ENCODE measurements at regions not wholly inside any gene's neighbourhood (a gene's known extent, or its start where the extent isn't known, plus 50 kb on each side); places are given as distances from the start of the nearest gene placed in this dataset.
"Not testable (repeated sequence)": the region's sequence is repeated elsewhere in the genome, so short reads cannot be mapped to it uniquely, and the experiment has no call there.

DNA sequence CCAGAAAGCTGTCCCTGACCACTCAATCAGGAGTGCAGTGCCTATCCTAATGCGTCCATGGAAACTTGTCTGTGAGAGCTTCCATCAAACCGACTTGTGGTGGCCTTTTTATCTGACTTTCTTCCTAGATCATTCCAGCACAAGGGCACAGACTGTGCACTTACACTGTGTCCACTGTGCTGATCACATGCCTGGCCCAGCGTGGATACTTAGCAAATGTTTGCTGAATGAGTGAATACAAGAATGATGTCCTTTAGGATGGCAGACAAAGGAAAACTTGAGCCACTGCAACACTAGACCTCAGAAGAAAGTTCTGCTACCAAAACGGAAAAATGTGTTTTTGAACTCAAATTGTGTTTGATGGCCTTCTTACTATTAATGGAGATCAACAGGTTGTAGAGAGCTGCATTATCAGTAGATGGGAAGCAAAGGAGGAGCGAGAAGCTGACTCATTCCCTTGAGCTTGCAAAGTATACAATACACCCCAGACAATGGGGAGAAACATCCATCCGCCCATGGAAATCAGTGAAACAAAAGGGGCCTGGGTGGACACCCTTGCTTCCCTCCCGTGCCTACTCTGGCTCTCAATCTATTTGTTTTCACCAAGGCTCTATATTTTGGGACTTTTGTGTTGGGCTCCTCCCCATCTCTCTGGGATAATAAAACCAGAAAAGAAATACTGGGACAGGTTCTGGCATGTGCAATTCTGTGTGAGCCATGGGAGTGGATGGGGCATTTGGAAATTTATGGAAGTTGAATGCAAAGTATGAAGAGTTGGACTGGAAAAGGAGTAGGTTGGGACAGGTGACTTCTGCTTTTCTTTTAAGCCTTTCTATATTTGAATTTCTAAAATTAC is 76.2 kb upstream of the ZFAND5 start:
- H3K27ac ChIP-seq: no peak overlapping the region
- intact Hi-C loops (cut with DNase I; ENCODE audit: low total_unique reads): loop anchor here (10.0 kb wide), 1 partner anchor 154 kb away; no protein-coding TSS in a partner anchor
- no peak for DNase-seq

DNA sequence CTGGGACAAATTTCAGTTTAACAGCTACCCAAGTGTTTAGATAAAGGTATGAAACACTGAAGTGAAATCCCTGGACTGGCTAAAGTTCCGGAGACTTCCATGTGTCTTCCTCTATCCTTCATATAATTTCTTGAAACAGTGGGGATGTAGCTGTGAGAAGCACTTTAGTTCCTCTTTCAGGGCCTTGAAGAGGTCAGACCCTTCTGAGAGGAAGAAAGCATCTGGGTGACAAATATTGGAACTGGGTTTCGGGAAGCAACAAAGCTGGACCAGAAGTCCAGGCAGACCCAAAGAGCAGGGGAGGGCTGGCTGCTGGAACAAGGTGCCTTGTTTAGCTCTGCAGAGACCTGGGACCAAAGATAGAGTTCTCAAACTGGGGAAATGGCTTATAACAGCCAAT is 75.4 kb upstream of the ZFAND5 start:
- DNase-seq: no peak
- in situ Hi-C loops (cut with MboI; ENCODE audit: low pct_ligation_motif_present in 1 of 4, low pct_unique_long_range_greater_than_20kb in 1 of 4, low sequenced_read_pairs in 3 of 4) (no loop called here), intact Hi-C loops (cut with DNase I; ENCODE audit: low total_unique reads) (loop anchor here (10.0 kb wide), 1 partner anchor 154 kb away; no protein-coding TSS in a partner anchor)
- Histone ChIP-seq H3K27ac (no peak overlapping the region), H3K4me3 (no peak overlapping the region), H3K4me1 (peaks cover 0 to 7% (median 0%) of the 10 kb centered on the region in 4 donors), H3K9me3 (no peaks in the 10 kb centered on the region), H3K27me3 (no peaks in the 10 kb centered on the region), H3K36me3 (no peaks in the 10 kb centered on the region)
- 86 to 87% methylated on average over 2 of the region's 2 CpGs for WGBS, 2 donors (ENCODE audit: low coverage in 1 of 2)
- TF ChIP-seq POLR2A (IDR thresholded peaks at IDR 0.05) (no peak), POLR2AphosphoS5 (IDR thresholded peaks at IDR 0.05) (no peak), EP300 (IDR thresholded peaks at IDR 0.05; ENCODE audit: low read depth) (no peak)
- TF ChIP-seq, protein P1, sequence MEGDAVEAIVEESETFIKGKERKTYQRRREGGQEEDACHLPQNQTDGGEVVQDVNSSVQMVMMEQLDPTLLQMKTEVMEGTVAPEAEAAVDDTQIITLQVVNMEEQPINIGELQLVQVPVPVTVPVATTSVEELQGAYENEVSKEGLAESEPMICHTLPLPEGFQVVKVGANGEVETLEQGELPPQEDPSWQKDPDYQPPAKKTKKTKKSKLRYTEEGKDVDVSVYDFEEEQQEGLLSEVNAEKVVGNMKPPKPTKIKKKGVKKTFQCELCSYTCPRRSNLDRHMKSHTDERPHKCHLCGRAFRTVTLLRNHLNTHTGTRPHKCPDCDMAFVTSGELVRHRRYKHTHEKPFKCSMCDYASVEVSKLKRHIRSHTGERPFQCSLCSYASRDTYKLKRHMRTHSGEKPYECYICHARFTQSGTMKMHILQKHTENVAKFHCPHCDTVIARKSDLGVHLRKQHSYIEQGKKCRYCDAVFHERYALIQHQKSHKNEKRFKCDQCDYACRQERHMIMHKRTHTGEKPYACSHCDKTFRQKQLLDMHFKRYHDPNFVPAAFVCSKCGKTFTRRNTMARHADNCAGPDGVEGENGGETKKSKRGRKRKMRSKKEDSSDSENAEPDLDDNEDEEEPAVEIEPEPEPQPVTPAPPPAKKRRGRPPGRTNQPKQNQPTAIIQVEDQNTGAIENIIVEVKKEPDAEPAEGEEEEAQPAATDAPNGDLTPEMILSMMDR (IDR thresholded peaks at IDR 0.05): no peak

More for the DNA sequence above, 76.2 kb upstream of the ZFAND5 start:
- WGBS, 2 donors (ENCODE audit: low coverage in 1 of 2): 88 to 89% methylated on average over 5 to 7 of the region's 7 CpGs
- H3K4me1 ChIP-seq: peaks cover 0 to 7% (median 0%) of the 10 kb centered on the region in 4 donors
- no peaks in the 10 kb centered on the region for H3K27me3 ChIP-seq
- TF ChIP-seq EP300 (IDR thresholded peaks at IDR 0.05; ENCODE audit: low read depth): no peak
- no peak for TF ChIP-seq POLR2AphosphoS5 (IDR thresholded peaks at IDR 0.05)
- no peak for TF ChIP-seq POLR2A (IDR thresholded peaks at IDR 0.05)
- TF ChIP-seq, protein P1 (IDR thresholded peaks at IDR 0.05): no peak
- no peaks in the 10 kb centered on the region for H3K36me3 ChIP-seq
- no peak overlapping the region for H3K4me3 ChIP-seq
- in situ Hi-C loops (cut with MboI; ENCODE audit: low pct_ligation_motif_present in 1 of 4, low pct_unique_long_range_greater_than_20kb in 1 of 4, low sequenced_read_pairs in 3 of 4): no loop called here
- no peaks in the 10 kb centered on the region for H3K9me3 ChIP-seq

DNA sequence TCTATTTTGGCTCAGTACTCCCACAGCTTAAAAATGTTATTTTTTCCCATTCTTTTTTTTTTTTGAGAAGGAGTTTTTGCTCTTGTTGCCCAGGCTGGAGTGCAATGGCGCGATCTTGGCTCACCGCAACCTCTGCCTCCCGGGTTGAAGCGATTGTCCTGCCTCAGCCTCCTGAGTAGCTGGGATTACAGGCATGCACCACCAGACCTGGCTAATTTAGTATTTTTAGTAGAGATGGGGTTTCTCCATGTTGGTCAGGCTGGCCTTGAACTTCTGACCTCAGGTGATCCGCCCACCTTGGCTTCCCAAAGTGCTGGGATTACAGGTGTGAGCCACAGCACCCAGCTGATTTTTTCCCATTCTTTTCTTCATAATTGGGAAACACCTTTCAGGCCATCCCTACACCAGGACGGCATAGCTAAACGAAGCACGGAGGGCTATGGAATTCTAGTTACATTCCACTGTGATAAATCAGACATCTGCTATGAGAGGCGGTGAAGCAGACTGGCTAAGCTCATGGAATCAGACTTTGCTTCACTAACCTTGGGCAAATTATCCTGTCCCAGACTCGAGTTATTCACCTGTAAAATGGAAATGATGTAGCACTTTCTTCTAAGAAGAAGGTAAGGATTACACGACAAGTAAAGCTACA is 68.7 kb upstream of the ZFAND5 start:
- DNase-seq; H3K4me1 ChIP-seq; in situ Hi-C loops (cut with MboI; ENCODE audit: low pct_ligation_motif_present in 1 of 4, low pct_unique_long_range_greater_than_20kb in 1 of 4, low sequenced_read_pairs in 3 of 4); H3K27me3 ChIP-seq; H3K27ac ChIP-seq; intact Hi-C loops (cut with DNase I; ENCODE audit: low total_unique reads); H3K36me3 ChIP-seq; H3K4me3 ChIP-seq; H3K9me3 ChIP-seq: not testable (repeated sequence)
- 84% methylated on average over 5 to 12 of the region's 12 CpGs for WGBS, 2 donors (ENCODE audit: low coverage in 1 of 2)

DNA sequence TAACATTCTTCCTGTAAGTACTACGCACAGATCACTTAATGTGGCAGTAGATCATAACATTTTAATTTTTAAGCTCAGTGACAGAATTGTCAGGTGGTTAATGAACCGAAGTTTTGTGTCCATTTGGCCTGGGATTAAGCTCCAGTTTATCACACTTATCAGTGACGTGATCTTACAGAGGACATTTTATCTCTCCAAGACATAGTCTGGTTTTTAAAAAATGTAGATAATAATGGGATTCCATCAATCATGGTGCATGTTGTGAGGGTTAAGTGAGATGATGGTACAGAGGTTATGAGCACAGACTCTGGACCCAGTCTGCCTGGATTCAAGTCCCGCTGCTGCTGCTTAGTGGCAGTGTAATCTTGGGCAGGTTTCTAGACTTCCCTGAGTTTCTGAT is 66.0 kb upstream of the ZFAND5 start:
- H3K36me3 ChIP-seq: no peaks in the 10 kb centered on the region
- intact Hi-C loops (cut with DNase I; ENCODE audit: low total_unique reads) (no loop called here), in situ Hi-C loops (cut with MboI; ENCODE audit: low pct_ligation_motif_present in 1 of 4, low pct_unique_long_range_greater_than_20kb in 1 of 4, low sequenced_read_pairs in 3 of 4) (no loop called here)
- H3K27me3 ChIP-seq: no peaks in the 10 kb centered on the region
- no peak overlapping the region for H3K4me3 ChIP-seq
- DNase-seq: no peak
- WGBS, 2 donors (ENCODE audit: low coverage in 1 of 2): 91 to 100% methylated on average over 3 to 4 of the region's 4 CpGs
- TF ChIP-seq EP300 (IDR thresholded peaks at IDR 0.05; ENCODE audit: low read depth) (no peak), POLR2A (IDR thresholded peaks at IDR 0.05) (no peak), POLR2AphosphoS5 (IDR thresholded peaks at IDR 0.05) (no peak)
- TF ChIP-seq, protein P1 (IDR thresholded peaks at IDR 0.05): no peak
- H3K4me1 ChIP-seq: no peaks in the 10 kb centered on the region
- no peaks in the 10 kb centered on the region for H3K9me3 ChIP-seq
- no peak overlapping the region for H3K27ac ChIP-seq

Data from transverse colon (tissue), 4 donors.